Muscle of leg (tissue), 3 donors: ENCODE measurements at regions not wholly inside any gene's neighbourhood (a gene's known extent, or its start where the extent isn't known, plus 50 kb on each side); places are given as distances from the start of the nearest gene placed in this dataset.

ENCODE experiments used
- DNase-seq: peaks from one replicate; pipeline ENCODE4 v3.0.0; 2013
- H3K27ac ChIP-seq: one replicate; pipeline ENCODE4 v1.5.1; 2013; ENCODE audit warnings: mild to moderate bottlenecking, low read length, control low read depth
- H3K27me3 ChIP-seq: one replicate; pipeline ENCODE4 v1.6.1; 2013; ENCODE audit warnings: low read length; ENCODE audit not compliant: control insufficient read depth, insufficient read depth
- H3K36me3 ChIP-seq: one replicate; pipeline ENCODE4 v1.6.1; 2013; ENCODE audit warnings: low read length; ENCODE audit not compliant: control insufficient read depth, insufficient read depth
- H3K4me1 ChIP-seq: one replicate; pipeline ENCODE4 v1.6.1; 2013; ENCODE audit warnings: low read length; ENCODE audit not compliant: control insufficient read depth, insufficient read depth
- H3K4me3 ChIP-seq: one replicate; pipeline ENCODE4 v1.5.1; 2013; ENCODE audit warnings: low read length, control low read depth
- H3K9me3 ChIP-seq: replicated peaks from 2 replicates; pipeline ENCODE4 v1.6.1; 2013; ENCODE audit warnings: low read depth, low read length; ENCODE audit not compliant: control insufficient read depth
- WGBS: methylation state at CpG from one replicate; pipeline ENCODE4 v1.1.5; 2013; ENCODE audit warnings: missing lambda C conversion rate; ENCODE audit not compliant: insufficient coverage; 5-methylcytosine and 5-hydroxymethylcytosine counted together

DNA sequence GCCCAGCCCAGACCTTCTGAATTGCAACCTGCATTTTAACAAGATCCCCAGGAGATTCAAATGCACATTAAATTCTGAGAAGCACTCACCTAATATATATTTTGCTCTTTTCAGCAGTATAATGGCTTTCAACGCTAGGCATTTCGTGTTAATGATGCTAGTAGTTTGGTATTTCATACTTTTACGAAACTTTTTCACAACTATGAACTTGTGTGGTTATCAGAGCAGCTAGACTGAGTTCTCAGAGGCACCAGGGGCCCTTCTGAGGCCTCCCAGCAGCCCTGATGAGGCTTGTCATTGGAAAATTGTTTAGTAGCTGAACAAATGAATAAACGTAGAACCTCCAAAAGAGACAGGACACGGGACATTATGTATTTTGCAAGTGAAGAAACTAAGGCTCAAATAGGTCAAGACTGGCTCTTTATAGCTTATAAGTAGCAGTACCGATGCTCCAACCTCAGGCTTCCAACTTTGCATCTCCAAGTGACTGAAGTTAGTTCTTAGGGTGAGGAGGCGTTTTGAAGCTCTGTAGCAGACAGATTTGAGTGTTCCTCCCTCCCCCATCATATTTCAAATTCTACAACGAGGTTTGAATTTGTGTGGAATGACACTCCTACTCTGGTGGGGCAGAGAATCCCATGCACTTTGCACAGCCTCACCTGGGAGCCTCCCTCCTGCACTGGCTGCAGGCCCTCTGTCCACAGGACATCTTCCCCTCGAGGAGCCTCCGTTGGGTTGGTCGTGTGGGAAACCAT lies 121.1 kb upstream of the SLC25A48 start:
- Histone ChIP-seq H3K27me3 (peaks cover 2% of the 10 kb centered on the region), H3K9me3 (no peaks in the 10 kb centered on the region), H3K4me3 (no peak overlapping the region), H3K36me3 (no peaks in the 10 kb centered on the region), H3K27ac (no peak overlapping the region), H3K4me1 (peaks cover 24% of the 10 kb centered on the region)
- WGBS = 55% methylated on average over 4 of the region's 11 CpGs
- DNase-seq = no peak

GRCh38 chr5:135711911-135712310 lies 122.6 kb upstream of the SLC25A48 start:
- peaks cover 2% of the 10 kb centered on the region for H3K27me3 ChIP-seq
- H3K27ac ChIP-seq = no peak overlapping the region
- H3K4me3 ChIP-seq = no peak overlapping the region
- H3K36me3 ChIP-seq = no peaks in the 10 kb centered on the region
- H3K4me1 ChIP-seq = peaks cover 24% of the 10 kb centered on the region
- 41% methylated on average over 4 of the region's 6 CpGs for WGBS
- peak; percentile 81 for DNase-seq
- no peaks in the 10 kb centered on the region for H3K9me3 ChIP-seq

DNA sequence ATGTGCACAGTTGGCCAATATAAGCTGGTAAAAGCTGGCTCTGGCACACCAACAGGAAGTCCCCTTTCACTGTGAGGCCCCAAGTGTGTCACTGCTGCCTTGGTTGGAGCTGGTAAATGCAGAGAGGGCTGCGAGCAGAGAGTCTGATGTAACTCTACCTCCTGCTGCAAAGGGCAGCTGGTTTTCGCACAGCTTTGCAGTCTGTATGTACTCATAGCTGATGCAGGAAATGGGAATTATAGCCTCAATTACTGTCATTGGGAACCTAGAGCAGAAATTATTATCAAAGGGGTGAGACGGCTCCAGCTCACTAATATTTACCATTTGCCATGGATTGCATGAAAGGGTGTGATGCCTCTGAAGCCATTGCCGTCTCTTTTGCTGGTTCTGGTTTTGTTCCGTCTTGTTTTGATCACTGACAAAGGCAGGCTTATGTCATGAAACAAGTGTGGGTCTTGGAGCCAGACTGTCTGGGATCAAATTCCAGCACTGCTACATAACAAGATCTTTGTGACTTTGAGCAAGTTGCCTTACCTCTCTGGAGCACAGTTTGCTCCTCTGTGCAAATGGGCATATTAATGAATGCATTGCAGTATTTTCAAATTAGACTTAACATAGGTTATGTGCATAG lies 124.3 kb upstream of the SLC25A48 start:
- H3K27ac ChIP-seq = no peak overlapping the region
- peaks cover 24% of the 10 kb centered on the region for H3K4me1 ChIP-seq
- no peaks in the 10 kb centered on the region for H3K36me3 ChIP-seq
- peak; percentile 60 for DNase-seq
- no peak overlapping the region for H3K4me3 ChIP-seq
- 16% methylated on average over 3 of the region's 5 CpGs for WGBS
- no peaks in the 10 kb centered on the region for H3K9me3 ChIP-seq
- H3K27me3 ChIP-seq = peaks cover under 1% of the 10 kb centered on the region

- Histone ChIP-seq H3K9me3 (no peaks in the 10 kb centered on the region), H3K27me3 (no peaks in the 10 kb centered on the region), H3K4me1 (peaks cover 27% of the 10 kb centered on the region), H3K27ac (peak overlapping the region; percentile 39), H3K4me3 (no peak overlapping the region), H3K36me3 (no peaks in the 10 kb centered on the region)
- 33% methylated on average over 1 of the region's 3 CpGs for WGBS
- DNase-seq = peak; percentile 67
Measured at GRCh38 chr5:135709208-135709575, 125.3 kb upstream of the SLC25A48 start.

DNA sequence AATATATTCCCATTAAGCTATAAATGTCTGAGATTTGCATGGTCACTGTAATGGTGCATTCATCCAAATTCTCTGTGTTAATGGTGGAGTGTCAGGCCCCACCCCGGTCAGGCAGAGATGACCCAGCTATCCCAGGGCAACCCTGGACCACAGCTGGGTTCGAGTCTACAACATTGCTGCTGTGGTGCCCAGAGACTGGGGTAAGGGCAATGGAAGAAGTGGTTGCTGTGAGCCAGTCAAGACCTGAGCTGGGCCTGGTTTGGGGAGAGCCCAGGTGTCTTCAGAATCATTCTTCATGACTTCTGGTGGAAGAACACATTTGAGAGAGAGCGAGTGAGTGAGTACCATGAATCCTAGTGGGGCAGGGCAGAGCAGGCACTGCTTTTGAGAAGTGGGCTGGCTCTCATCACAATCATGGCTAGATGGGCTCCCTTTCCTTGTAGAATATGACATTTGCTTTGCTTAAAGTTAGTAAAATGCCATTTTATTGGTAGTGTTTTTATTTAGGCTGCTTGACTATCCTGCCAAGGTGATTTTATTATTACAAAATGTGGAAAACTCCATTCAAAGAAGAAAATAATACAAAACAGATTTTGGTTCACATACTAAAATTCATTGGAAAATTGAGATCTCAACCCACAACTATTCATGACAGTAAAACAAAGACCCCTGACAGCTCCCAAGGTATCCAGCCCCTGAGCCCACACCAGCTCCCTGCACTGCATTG lies 125.8 kb upstream of the SLC25A48 start:
- WGBS = 89% methylated on average over 2 of the region's 3 CpGs
- Histone ChIP-seq H3K36me3 (no peaks in the 10 kb centered on the region), H3K4me3 (no peak overlapping the region), H3K9me3 (no peaks in the 10 kb centered on the region), H3K27me3 (no peaks in the 10 kb centered on the region), H3K4me1 (peaks cover 27% of the 10 kb centered on the region), H3K27ac (peak overlapping the region; percentile 39)
- peak; percentile 57 for DNase-seq

- peaks cover 27% of the 10 kb centered on the region for H3K4me1 ChIP-seq
- 89% methylated on average over 5 of the region's 5 CpGs for WGBS
- no peak overlapping the region for H3K4me3 ChIP-seq
- H3K27ac ChIP-seq = no peak overlapping the region
- no peaks in the 10 kb centered on the region for H3K9me3 ChIP-seq
- DNase-seq = no peak
- H3K27me3 ChIP-seq = no peaks in the 10 kb centered on the region
- H3K36me3 ChIP-seq = no peaks in the 10 kb centered on the region
Measured at GRCh38 chr5:135707302-135707701, 127.2 kb upstream of the SLC25A48 start.

- WGBS = 78% methylated on average over 4 of the region's 4 CpGs
- H3K27ac ChIP-seq = no peak overlapping the region
- no peaks in the 10 kb centered on the region for H3K9me3 ChIP-seq
- H3K4me3 ChIP-seq = no peak overlapping the region
- H3K4me1 ChIP-seq = peaks cover 27% of the 10 kb centered on the region
- no peaks in the 10 kb centered on the region for H3K36me3 ChIP-seq
- H3K27me3 ChIP-seq = no peaks in the 10 kb centered on the region
- DNase-seq = no peak
Measured at GRCh38 chr5:135706893-135707292, 127.6 kb upstream of the SLC25A48 start.

- Histone ChIP-seq H3K9me3 (no peaks in the 10 kb centered on the region), H3K4me1 (peaks cover 27% of the 10 kb centered on the region), H3K27ac (no peak overlapping the region), H3K27me3 (no peaks in the 10 kb centered on the region), H3K4me3 (no peak overlapping the region), H3K36me3 (no peaks in the 10 kb centered on the region)
- DNase-seq = no peak
- 96% methylated on average over 4 of the region's 8 CpGs for WGBS
Measured at GRCh38 chr5:135706474-135706873, 127.7 kb upstream of the CXCL14 start.

DNA sequence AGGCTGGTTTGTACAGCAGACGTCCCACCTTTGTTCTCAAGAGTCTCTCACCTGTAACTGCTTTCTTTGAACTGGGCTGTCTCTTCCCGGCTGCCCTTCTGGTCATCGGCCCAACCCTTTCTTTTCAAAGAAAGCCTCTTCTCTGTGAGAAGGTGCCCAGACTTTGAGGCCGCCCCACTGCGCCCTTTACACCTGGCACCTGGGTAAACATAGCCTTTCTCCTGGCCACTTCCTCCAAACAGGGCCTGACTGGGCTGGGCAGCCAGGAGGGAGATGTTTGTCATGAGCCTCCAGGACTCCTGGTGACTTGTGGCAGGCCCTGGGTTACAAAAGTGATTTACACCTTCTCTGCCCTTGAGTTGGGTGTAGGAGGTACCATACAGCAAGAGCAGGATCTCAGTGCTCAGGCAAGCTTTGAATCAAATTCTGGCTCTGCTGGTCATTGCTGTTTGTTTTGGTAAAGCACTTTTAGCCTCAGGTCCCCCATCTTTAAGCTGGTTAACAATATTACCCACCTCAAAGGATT lies 127.2 kb upstream of the CXCL14 start:
- no peak for DNase-seq
- Histone ChIP-seq H3K36me3 (no peaks in the 10 kb centered on the region), H3K9me3 (no peaks in the 10 kb centered on the region), H3K27me3 (no peaks in the 10 kb centered on the region), H3K27ac (no peak overlapping the region), H3K4me1 (peaks cover 24% of the 10 kb centered on the region), H3K4me3 (no peak overlapping the region)
- WGBS = 94% methylated on average over 3 of the region's 5 CpGs

DNA sequence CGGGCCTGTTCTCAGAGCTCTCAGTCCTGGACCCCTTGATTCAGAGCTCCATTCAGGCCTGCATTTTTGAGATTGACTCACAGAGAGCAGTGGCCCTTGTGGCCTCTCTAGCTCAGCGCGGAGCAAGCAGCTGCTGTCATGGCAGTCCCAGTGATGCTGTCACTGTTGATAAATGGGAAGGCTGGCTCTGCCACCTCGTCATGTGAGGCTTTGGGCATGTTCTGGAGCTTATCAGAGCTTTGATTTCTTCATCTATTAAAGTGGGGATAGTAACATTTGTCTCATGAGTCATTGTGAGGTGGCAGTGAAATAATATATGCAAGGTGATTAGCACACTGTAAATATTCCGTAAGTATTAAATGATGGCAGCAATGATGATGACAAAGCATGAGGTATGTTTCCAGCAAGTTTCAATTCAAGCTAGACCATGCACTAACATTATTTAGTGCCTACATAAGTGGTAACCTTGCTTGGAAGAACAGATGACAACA lies 126.4 kb upstream of the CXCL14 start:
- H3K4me3 ChIP-seq = no peak overlapping the region
- no peaks in the 10 kb centered on the region for H3K9me3 ChIP-seq
- DNase-seq = no peak
- H3K27me3 ChIP-seq = no peaks in the 10 kb centered on the region
- no peaks in the 10 kb centered on the region for H3K36me3 ChIP-seq
- H3K27ac ChIP-seq = no peak overlapping the region
- peaks cover 19% of the 10 kb centered on the region for H3K4me1 ChIP-seq
- 71% methylated on average over 1 of the region's 5 CpGs for WGBS
